ENCODE measurements at regions not wholly inside any gene's neighbourhood (a gene's known extent, or its start where the extent isn't known, plus 50 kb on each side); places are given as distances from the start of the nearest gene placed in this dataset.

DNA sequence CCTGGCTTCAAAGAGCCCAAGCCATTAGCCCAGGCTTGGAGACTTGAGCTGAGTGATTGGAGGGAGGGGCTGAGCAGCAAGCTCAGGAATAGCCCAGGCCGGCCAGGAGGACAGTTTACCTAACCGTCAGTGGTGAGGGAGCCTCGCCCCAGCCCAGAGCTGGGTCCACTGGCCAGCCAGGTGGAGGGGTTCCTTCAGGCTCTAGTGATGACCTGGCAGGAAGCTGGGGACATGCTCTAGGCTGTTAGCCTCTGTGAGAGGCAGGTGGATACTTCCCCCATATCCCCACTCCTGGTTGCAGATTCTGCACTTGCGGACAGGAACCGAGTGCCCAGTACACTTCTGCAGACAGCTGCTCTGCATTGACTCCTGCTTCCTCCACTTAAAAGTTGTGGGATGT lies 61.2 kb upstream of the ANTXRL start:
- Histone ChIP-seq H3K79me2 (replicated peaks; ENCODE audit: insufficient read depth) (no peaks in the 10 kb centered on the region), H3K9me2 (ENCODE audit: insufficient read depth) (peaks cover 6% of the 10 kb centered on the region; the same call in 1 of the 2 replicates), H3K4me1 (ENCODE audit: insufficient read depth) (0 out of 2 replicates have a peak, but pooled peaks cover 5% of the 10 kb centered on the region), H3K4me3 (no peak overlapping the region), H3K36me3 (ENCODE audit: insufficient read depth) (no peaks in the 10 kb centered on the region), H3K27ac (ENCODE audit: low read depth) (no peak overlapping the region), H3K27me3 (ENCODE audit: insufficient read depth) (no peaks in the 10 kb centered on the region), H3K4me2 (no peak overlapping the region), H4K20me1 (replicated peaks; ENCODE audit: insufficient read depth) (no peaks in the 10 kb centered on the region), H3F3A (replicated peaks; ENCODE audit: low read depth) (no peaks in the 10 kb centered on the region), H2AFZ (no peak overlapping the region)
- ATAC-seq (no peak), DNase-seq (ENCODE audit: low spot score) (no peak)
- H3K36me3 Mint-ChIP-seq (ENCODE audit: low read depth), result no peaks in the 10 kb centered on the region; the same call in 2 of the 3 replicates
- TF ChIP-seq, protein P1, sequence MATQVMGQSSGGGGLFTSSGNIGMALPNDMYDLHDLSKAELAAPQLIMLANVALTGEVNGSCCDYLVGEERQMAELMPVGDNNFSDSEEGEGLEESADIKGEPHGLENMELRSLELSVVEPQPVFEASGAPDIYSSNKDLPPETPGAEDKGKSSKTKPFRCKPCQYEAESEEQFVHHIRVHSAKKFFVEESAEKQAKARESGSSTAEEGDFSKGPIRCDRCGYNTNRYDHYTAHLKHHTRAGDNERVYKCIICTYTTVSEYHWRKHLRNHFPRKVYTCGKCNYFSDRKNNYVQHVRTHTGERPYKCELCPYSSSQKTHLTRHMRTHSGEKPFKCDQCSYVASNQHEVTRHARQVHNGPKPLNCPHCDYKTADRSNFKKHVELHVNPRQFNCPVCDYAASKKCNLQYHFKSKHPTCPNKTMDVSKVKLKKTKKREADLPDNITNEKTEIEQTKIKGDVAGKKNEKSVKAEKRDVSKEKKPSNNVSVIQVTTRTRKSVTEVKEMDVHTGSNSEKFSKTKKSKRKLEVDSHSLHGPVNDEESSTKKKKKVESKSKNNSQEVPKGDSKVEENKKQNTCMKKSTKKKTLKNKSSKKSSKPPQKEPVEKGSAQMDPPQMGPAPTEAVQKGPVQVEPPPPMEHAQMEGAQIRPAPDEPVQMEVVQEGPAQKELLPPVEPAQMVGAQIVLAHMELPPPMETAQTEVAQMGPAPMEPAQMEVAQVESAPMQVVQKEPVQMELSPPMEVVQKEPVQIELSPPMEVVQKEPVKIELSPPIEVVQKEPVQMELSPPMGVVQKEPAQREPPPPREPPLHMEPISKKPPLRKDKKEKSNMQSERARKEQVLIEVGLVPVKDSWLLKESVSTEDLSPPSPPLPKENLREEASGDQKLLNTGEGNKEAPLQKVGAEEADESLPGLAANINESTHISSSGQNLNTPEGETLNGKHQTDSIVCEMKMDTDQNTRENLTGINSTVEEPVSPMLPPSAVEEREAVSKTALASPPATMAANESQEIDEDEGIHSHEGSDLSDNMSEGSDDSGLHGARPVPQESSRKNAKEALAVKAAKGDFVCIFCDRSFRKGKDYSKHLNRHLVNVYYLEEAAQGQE (IDR thresholded peaks at IDR 0.05; ENCODE audit: unreplicated experiment), result no peak
- TF ChIP-seq CREB1 (CRISPR knock-in tag; IDR thresholded peaks at IDR 0.05; ENCODE audit: low read depth) (no peak), POLR2AphosphoS5 (IDR thresholded peaks at IDR 0.05; ENCODE audit: low read depth) (no peak), EZH2phosphoT487 (IDR thresholded peaks at IDR 0.05; ENCODE audit: unreplicated experiment) (no peak), ZNF114 (CRISPR knock-in tag; IDR thresholded peaks at IDR 0.05) (no peak), NANOG (IDR thresholded peaks at IDR 0.05; ENCODE audit: borderline replicate concordance) (no peak), JUNB (IDR thresholded peaks at IDR 0.05; ENCODE audit: unreplicated experiment) (no peak), STAT1 (IDR thresholded peaks at IDR 0.05; ENCODE audit: unreplicated experiment) (no peak), EZH2 (IDR thresholded peaks at IDR 0.05; ENCODE audit: low read depth, unreplicated experiment) (no peak), ZNF331 (CRISPR knock-in tag; IDR thresholded peaks at IDR 0.05; ENCODE audit: low read depth) (no peak)
- TF ChIP-seq, protein P2, sequence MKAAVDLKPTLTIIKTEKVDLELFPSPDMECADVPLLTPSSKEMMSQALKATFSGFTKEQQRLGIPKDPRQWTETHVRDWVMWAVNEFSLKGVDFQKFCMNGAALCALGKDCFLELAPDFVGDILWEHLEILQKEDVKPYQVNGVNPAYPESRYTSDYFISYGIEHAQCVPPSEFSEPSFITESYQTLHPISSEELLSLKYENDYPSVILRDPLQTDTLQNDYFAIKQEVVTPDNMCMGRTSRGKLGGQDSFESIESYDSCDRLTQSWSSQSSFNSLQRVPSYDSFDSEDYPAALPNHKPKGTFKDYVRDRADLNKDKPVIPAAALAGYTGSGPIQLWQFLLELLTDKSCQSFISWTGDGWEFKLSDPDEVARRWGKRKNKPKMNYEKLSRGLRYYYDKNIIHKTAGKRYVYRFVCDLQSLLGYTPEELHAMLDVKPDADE (IDR thresholded peaks at IDR 0.05), result no peak
- TF ChIP-seq, protein P3, sequence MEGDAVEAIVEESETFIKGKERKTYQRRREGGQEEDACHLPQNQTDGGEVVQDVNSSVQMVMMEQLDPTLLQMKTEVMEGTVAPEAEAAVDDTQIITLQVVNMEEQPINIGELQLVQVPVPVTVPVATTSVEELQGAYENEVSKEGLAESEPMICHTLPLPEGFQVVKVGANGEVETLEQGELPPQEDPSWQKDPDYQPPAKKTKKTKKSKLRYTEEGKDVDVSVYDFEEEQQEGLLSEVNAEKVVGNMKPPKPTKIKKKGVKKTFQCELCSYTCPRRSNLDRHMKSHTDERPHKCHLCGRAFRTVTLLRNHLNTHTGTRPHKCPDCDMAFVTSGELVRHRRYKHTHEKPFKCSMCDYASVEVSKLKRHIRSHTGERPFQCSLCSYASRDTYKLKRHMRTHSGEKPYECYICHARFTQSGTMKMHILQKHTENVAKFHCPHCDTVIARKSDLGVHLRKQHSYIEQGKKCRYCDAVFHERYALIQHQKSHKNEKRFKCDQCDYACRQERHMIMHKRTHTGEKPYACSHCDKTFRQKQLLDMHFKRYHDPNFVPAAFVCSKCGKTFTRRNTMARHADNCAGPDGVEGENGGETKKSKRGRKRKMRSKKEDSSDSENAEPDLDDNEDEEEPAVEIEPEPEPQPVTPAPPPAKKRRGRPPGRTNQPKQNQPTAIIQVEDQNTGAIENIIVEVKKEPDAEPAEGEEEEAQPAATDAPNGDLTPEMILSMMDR (conservative IDR thresholded peaks at IDR 0.05; ENCODE audit: low read depth in 2 of 2), result no peak
- TF ChIP-seq, protein P4, sequence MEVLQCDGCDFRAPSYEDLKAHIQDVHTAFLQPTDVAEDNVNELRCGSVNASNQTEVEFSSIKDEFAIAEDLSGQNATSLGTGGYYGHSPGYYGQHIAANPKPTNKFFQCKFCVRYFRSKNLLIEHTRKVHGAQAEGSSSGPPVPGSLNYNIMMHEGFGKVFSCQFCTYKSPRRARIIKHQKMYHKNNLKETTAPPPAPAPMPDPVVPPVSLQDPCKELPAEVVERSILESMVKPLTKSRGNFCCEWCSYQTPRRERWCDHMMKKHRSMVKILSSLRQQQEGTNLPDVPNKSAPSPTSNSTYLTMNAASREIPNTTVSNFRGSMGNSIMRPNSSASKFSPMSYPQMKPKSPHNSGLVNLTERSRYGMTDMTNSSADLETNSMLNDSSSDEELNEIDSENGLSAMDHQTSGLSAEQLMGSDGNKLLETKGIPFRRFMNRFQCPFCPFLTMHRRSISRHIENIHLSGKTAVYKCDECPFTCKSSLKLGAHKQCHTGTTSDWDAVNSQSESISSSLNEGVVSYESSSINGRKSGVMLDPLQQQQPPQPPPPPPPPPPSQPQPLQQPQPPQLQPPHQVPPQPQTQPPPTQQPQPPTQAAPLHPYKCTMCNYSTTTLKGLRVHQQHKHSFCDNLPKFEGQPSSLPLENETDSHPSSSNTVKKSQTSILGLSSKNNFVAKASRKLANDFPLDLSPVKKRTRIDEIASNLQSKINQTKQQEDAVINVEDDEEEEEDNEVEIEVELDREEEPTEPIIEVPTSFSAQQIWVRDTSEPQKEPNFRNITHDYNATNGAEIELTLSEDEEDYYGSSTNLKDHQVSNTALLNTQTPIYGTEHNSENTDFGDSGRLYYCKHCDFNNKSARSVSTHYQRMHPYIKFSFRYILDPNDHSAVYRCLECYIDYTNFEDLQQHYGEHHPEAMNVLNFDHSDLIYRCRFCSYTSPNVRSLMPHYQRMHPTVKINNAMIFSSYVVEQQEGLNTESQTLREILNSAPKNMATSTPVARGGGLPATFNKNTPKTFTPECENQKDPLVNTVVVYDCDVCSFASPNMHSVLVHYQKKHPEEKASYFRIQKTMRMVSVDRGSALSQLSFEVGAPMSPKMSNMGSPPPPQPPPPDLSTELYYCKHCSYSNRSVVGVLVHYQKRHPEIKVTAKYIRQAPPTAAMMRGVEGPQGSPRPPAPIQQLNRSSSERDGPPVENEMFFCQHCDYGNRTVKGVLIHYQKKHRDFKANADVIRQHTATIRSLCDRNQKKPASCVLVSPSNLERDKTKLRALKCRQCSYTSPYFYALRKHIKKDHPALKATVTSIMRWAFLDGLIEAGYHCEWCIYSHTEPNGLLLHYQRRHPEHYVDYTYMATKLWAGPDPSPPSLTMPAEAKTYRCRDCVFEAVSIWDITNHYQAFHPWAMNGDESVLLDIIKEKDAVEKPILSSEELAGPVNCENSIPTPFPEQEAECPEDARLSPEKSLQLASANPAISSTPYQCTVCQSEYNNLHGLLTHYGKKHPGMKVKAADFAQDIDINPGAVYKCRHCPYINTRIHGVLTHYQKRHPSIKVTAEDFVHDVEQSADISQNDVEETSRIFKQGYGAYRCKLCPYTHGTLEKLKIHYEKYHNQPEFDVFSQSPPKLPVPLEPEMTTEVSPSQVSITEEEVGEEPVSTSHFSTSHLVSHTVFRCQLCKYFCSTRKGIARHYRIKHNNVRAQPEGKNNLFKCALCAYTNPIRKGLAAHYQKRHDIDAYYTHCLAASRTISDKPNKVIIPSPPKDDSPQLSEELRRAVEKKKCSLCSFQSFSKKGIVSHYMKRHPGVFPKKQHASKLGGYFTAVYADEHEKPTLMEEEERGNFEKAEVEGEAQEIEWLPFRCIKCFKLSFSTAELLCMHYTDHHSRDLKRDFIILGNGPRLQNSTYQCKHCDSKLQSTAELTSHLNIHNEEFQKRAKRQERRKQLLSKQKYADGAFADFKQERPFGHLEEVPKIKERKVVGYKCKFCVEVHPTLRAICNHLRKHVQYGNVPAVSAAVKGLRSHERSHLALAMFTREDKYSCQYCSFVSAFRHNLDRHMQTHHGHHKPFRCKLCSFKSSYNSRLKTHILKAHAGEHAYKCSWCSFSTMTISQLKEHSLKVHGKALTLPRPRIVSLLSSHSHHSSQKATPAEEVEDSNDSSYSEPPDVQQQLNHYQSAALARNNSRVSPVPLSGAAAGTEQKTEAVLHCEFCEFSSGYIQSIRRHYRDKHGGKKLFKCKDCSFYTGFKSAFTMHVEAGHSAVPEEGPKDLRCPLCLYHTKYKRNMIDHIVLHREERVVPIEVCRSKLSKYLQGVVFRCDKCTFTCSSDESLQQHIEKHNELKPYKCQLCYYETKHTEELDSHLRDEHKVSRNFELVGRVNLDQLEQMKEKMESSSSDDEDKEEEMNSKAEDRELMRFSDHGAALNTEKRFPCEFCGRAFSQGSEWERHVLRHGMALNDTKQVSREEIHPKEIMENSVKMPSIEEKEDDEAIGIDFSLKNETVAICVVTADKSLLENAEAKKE (CRISPR knock-in tag; IDR thresholded peaks at IDR 0.05), result no peak
- peaks cover 11% of the 10 kb centered on the region for H3K27me3 Mint-ChIP-seq (ENCODE audit: insufficient read depth, low read depth, poor library complexity)
- H3K4me1 Mint-ChIP-seq, result peaks cover 9% of the 10 kb centered on the region
- no peak overlapping the region for H3K4me3 Mint-ChIP-seq
- H3K9me3 Mint-ChIP-seq, result peaks cover 4% of the 10 kb centered on the region; the same call in 2 of the 3 replicates
- no peak overlapping the region for H3K27ac Mint-ChIP-seq

Measured in GM23338 (cell line).